CD14-positive monocyte (primary cell): ENCODE measurements at regions not wholly inside any gene's neighbourhood (a gene's known extent, or its start where the extent isn't known, plus 50 kb on each side); places are given as distances from the start of the nearest gene placed in this dataset.

Source experiments
- DNase-seq, 3 donors: peaks; one replicate each; pipeline ENCODE4 v3.0.0-alpha.2; 2011 to 2022
- H2AFZ ChIP-seq: 2 replicates; pipeline ENCODE4 v1.6.0; 2012; ENCODE audit warnings: mild to moderate bottlenecking, low read depth, low read length, inconsistent platforms; ENCODE audit not compliant: insufficient read depth, poor library complexity, severe bottlenecking
- H3K27ac ChIP-seq, 2 donors: 1 replicate in 1 of 2; 2 replicates in 1 of 2; pipeline ENCODE4 v1.5.1; 2012 to 2013; ENCODE audit warnings: low read length in 2 of 2, control low read depth in 1 of 2, inconsistent platforms in 1 of 2, low read depth in 1 of 2, mild to moderate bottlenecking in 1 of 2
- H3K27me3 ChIP-seq, 2 donors: one replicate each; pipeline versions ENCODE4 v1.6.0 to v1.6.1; 2011 to 2013; ENCODE audit warnings: low read length in 2 of 2; ENCODE audit not compliant: control insufficient read depth in 2 of 2, insufficient read depth in 2 of 2
- H3K36me3 ChIP-seq, 2 donors: replicated peaks in 1 of 2; 1 replicate in 1 of 2; 2 replicates in 1 of 2; pipeline versions ENCODE4 v1.5.1 to v1.6.1; 2012 to 2013; ENCODE audit warnings: low read length in 2 of 2, control low read depth in 1 of 2, inconsistent platforms in 1 of 2, mild to moderate bottlenecking in 1 of 2; ENCODE audit not compliant: insufficient read depth in 2 of 2, control insufficient read depth in 1 of 2
- H3K4me1 ChIP-seq, 2 donors: 1 replicate in 1 of 2; 2 replicates in 1 of 2; pipeline versions ENCODE4 v1.5.1 to v1.6.1; 2012 to 2013; ENCODE audit warnings: low read length in 2 of 2, control low read depth in 1 of 2, inconsistent platforms in 1 of 2, mild to moderate bottlenecking in 1 of 2, moderate library complexity in 1 of 2; ENCODE audit not compliant: insufficient read depth in 2 of 2, control insufficient read depth in 1 of 2
- H3K4me2 ChIP-seq: replicated peaks from 2 replicates; pipeline ENCODE3; 2012; ENCODE audit warnings: low read length, moderate library complexity, mild to moderate bottlenecking; ENCODE audit not compliant: poor library complexity, severe bottlenecking; ENCODE audit errors: extremely low read depth
- H3K4me3 ChIP-seq, 3 experiments: fragments of 200-600 bp in 1 of 3; sonication (generic) in 1 of 3; replicated peaks in 1 of 3; 1 replicate in 2 of 3; 2 replicates in 1 of 3; pipeline ENCODE4 v1.5.1; 2011 to 2013; ENCODE audit warnings: low read length in 3 of 3, mild to moderate bottlenecking in 3 of 3, control low read depth in 2 of 3, low read depth in 2 of 3, inconsistent platforms in 1 of 3, moderate library complexity in 1 of 3
- H3K79me2 ChIP-seq: 2 replicates; pipeline ENCODE4 v1.6.0; 2012; ENCODE audit warnings: mild to moderate bottlenecking, control low read depth, inconsistent platforms, low read length, moderate library complexity; ENCODE audit not compliant: insufficient read depth
- H3K9ac ChIP-seq: 2 replicates; pipeline ENCODE4 v1.6.0; 2017; ENCODE audit warnings: low read length, mild to moderate bottlenecking; ENCODE audit not compliant: insufficient read depth, poor library complexity, severe bottlenecking
- H3K9me3 ChIP-seq, 2 donors: replicated peaks in 1 of 2; 1 replicate in 1 of 2; 2 replicates in 1 of 2; pipeline versions ENCODE4 v1.5.1 to v1.6.1; 2012 to 2013; ENCODE audit warnings: low read length in 2 of 2, control low read depth in 1 of 2; ENCODE audit not compliant: control insufficient read depth in 1 of 2, insufficient read depth in 1 of 2
- H4K20me1 ChIP-seq: 2 replicates; pipeline ENCODE4 v1.6.0; 2012; ENCODE audit warnings: mild to moderate bottlenecking, low read length, control low read depth, moderate library complexity; ENCODE audit not compliant: insufficient read depth
- H3K27ac Mint-ChIP-seq, 7 donors: one replicate each; pipeline ENCODE4 v1.8.0; 2020; ENCODE audit warnings: mild to moderate bottlenecking in 7 of 7, mixed read lengths in 7 of 7, moderate library complexity in 6 of 7, inconsistent platforms in 2 of 7
- H3K27me3 Mint-ChIP-seq, 3 donors: one replicate each; pipeline ENCODE4 v1.8.0; 2021 to 2022; ENCODE audit warnings: low read depth in 3 of 3, mild to moderate bottlenecking in 3 of 3, mixed read lengths in 3 of 3, moderate library complexity in 3 of 3, inconsistent platforms in 1 of 3
- H3K36me3 Mint-ChIP-seq, 2 donors: one replicate each; pipeline ENCODE4 v1.8.0; 2020; ENCODE audit warnings: mixed read lengths in 2 of 2, inconsistent platforms in 1 of 2, mild to moderate bottlenecking in 1 of 2
- H3K4me1 Mint-ChIP-seq: one replicate; pipeline ENCODE4 v1.8.0; 2020; ENCODE audit warnings: mild to moderate bottlenecking, mixed read lengths
- H3K4me3 Mint-ChIP-seq, 2 donors: one replicate each; pipeline ENCODE4 v1.8.0; 2020; ENCODE audit warnings: mild to moderate bottlenecking in 2 of 2, mixed read lengths in 2 of 2, moderate library complexity in 1 of 2
- H3K9me3 Mint-ChIP-seq, 7 donors: one replicate each; pipeline ENCODE4 v1.8.0; 2020 to 2022; ENCODE audit warnings: mixed read lengths in 7 of 7, mild to moderate bottlenecking in 6 of 7, moderate library complexity in 6 of 7, inconsistent platforms in 2 of 7
- CTCF ChIP-seq: fragments of 200-600 bp; IDR thresholded peaks from one replicate; pipeline ENCODE4 v1.8.0; 2022; ENCODE audit warnings: antibody characterized with exemption, mild to moderate bottlenecking
- whole genome bisulfite sequencing: methylation state at CpG from one replicate; pipeline ENCODE4 v1.1.5; 2013; ENCODE audit warnings: missing lambda C conversion rate; ENCODE audit not compliant: insufficient coverage; 5-methylcytosine and 5-hydroxymethylcytosine counted together
- intact Hi-C, 2 donors: fragments of 100-400 bp; cut with micrococcal nuclease; formaldehyde crosslinking; loops; one replicate each; pipeline versions ENCODE4 v1.15.0 to v1.15.1; 2023

GRCh38 chr2:56034258-56034657, 110.7 kb upstream of the EFEMP1 start:
- Histone ChIP-seq H3K9me3 (no peaks in the 10 kb centered on the region), H3K79me2 (no peaks in the 10 kb centered on the region), H4K20me1 (no peaks in the 10 kb centered on the region), H2AFZ (no peak overlapping the region), H3K4me3 (no peak overlapping the region), H3K27me3 (no peaks in the 10 kb centered on the region), H3K36me3 (no peaks in the 10 kb centered on the region), H3K4me2 (no peak overlapping the region), H3K4me1 (no peaks in the 10 kb centered on the region), H3K9ac (no peak overlapping the region), H3K27ac (no peak overlapping the region)
- no peak for DNase-seq
- no peak for TF ChIP-seq CTCF
- 63% methylated on average over 1 of the region's 3 CpGs for WGBS
- no peak overlapping the region for H3K27ac Mint-ChIP-seq
- H3K36me3 Mint-ChIP-seq, result no peaks in the 10 kb centered on the region
- H3K27me3 Mint-ChIP-seq, result peaks cover 0 to 2% (median 2%) of the 10 kb centered on the region in 3 donors
- no peak overlapping the region for H3K4me3 Mint-ChIP-seq
- no peaks in the 10 kb centered on the region for H3K9me3 Mint-ChIP-seq
- no peaks in the 10 kb centered on the region for H3K4me1 Mint-ChIP-seq
- intact Hi-C loops, result no loop called here

- Mint-ChIP-seq H3K9me3 (peaks cover 0 to 5% (median 0%) of the 10 kb centered on the region in 7 donors), H3K36me3 (no peaks in the 10 kb centered on the region), H3K4me1 (no peaks in the 10 kb centered on the region), H3K27ac (no peak overlapping the region), H3K4me3 (no peak overlapping the region), H3K27me3 (peaks cover 0 to 2% (median 0%) of the 10 kb centered on the region in 3 donors)
- H3K27me3 ChIP-seq, result no peaks in the 10 kb centered on the region
- H3K9ac ChIP-seq, result no peak overlapping the region
- DNase-seq, result no peak
- H4K20me1 ChIP-seq, result no peaks in the 10 kb centered on the region
- H3K79me2 ChIP-seq, result no peaks in the 10 kb centered on the region
- H3K27ac ChIP-seq, result no peak overlapping the region
- intact Hi-C loops, result no loop called here
- no peaks in the 10 kb centered on the region for H3K36me3 ChIP-seq
- H3K4me1 ChIP-seq, result no peaks in the 10 kb centered on the region
- no peak for TF ChIP-seq CTCF
- H2AFZ ChIP-seq, result no peak overlapping the region
- H3K4me2 ChIP-seq, result no peak overlapping the region
- no peaks in the 10 kb centered on the region for H3K9me3 ChIP-seq
- 69% methylated on average over 2 of the region's 3 CpGs for WGBS
- H3K4me3 ChIP-seq, result no peak overlapping the region
Observed at GRCh38 chr2:56040189-56040588, 116.6 kb upstream of the EFEMP1 start.
